ENCODE measurements at regions not wholly inside any gene's neighbourhood (a gene's known extent, or its start where the extent isn't known, plus 50 kb on each side); places are given as distances from the start of the nearest gene placed in this dataset.

- intact Hi-C loops (cut with DNase I) = no loop called here
- DNase-seq = peak in 7 of 42 donors; percentile 3 to 18 (median 8)
Observed at GRCh38 chr20:57884956-57885355, 175.1 kb upstream of the PMEPA1 start.

DNA sequence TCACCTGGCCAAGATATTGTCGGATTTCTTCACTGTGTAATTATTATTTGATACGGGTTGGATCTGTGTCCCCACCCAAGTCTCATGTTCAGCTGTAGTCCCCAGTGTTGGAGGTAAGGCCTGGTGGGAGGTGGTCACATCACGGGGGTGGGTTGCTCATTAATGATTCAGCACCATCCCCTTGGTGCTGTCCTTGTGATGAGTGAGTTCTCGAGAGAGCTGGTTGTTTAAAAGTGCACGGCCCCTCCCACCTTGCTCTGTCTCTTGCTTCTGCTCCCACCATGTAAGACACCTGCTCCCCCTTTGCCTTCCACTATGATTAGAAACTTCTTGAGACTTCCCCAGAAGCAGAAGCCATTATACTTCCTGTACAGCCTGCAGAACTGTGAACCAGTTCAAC lies 173.9 kb upstream of the PMEPA1 start:
- peak in 4 of 42 donors; percentile 2 to 15 (median 7) for DNase-seq
- intact Hi-C loops (cut with DNase I) = no loop called here

GRCh38 chr20:57883224-57883623 lies 173.4 kb upstream of the PMEPA1 start:
- intact Hi-C loops (cut with DNase I) = no loop called here
- peak in 1 of 42 donors; percentile 4 for DNase-seq

DNA sequence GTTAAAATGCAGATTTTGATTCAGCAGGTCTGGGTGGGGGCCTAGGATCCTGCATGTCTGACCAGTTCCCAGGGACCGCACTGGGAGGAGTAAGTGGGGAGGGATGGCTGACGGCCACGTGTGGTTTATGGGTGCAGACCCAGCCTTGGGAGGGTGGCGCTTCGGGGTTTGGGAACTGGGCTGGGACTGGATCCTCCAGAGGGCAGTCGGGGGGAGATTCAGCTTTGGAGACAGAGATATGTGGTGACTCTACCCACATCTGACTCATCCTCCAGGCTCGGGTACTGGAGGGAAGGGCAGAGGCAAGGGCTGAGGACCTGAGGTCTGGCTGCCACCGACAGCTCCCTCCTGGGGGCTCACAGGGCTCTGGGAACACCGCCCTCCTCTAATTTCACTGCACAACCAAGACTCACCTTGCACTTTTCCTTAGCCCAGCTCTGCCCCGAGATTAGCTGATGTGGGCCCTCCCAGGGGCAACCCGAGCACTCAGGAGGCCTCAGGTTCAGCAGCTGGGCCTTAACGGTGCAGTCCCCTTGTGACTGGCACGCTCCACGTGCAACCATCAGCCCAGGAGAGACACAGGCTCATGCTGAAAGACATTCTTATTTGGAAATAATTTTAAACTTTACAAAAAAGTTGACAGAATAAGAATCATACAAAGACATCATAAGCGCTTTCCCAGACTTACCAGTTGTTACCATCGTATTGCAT lies 172.8 kb upstream of the PMEPA1 start:
- peak in 8 of 42 donors; percentile 5 to 38 (median 12) for DNase-seq
- intact Hi-C loops (cut with DNase I) = no loop called here

DNA sequence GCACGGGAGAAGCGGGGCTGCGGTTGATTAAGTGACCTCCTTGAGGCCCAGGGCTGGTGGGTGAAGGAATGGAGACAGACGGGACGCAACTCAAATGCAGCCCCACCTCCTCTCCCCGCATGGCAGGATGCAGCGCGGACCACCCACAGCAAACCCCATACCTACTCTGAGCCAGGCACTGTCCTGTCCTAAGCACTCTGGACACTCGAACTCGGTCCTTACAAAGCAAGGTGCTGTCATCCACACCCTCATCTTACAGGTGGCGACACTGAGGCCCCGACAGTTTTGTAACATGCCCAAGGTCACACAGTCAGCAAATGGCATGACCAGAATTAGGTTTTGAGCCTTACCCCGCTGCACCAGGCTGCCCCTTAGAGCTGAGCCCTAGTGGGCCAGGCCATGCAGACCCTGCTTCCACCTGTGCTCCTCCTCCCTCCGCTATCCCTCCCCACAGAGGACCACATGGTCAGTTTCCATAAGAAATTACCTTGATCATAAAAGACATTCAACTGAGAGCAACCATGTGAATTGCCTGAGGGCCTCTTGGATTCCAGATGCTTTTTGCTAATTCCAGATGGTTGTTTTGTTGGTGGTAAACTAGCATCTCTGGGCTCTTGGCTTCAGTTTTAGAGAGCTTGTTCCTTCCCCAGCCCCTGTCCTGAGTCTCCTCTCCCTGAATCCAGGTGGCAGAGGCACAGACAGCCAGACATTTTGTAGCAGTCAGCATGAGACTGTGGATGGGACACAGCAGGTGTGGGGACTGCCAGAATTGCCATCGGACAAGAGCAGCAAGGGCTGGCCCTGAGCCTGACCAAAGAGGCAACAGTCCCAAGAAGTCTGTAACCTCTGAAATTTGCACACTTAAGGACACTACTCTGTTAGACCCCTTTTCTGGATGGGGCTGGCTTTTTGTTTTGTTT lies 171.9 kb upstream of the PMEPA1 start:
- peak in 8 of 42 donors; percentile 6 to 38 (median 14) for DNase-seq
- intact Hi-C loops (cut with DNase I) = no loop called here

GRCh38 chr20:57880571-57880892 lies 170.7 kb upstream of the PMEPA1 start:
- peak in 3 of 42 donors; percentile 2 to 35 (median 8) for DNase-seq
- intact Hi-C loops (cut with DNase I) = no loop called here

GRCh38 chr20:57879779-57880570 lies 170.2 kb upstream of the PMEPA1 start:
- intact Hi-C loops (cut with DNase I) = no loop called here
- peak in 7 of 42 donors; percentile 6 to 39 (median 15) for DNase-seq

- intact Hi-C loops (cut with DNase I) = no loop called here
- DNase-seq = peak in 5 of 42 donors; percentile 1 to 21 (median 7)
Observed at GRCh38 chr20:57879437-57879778, 169.6 kb upstream of the PMEPA1 start.

DNA sequence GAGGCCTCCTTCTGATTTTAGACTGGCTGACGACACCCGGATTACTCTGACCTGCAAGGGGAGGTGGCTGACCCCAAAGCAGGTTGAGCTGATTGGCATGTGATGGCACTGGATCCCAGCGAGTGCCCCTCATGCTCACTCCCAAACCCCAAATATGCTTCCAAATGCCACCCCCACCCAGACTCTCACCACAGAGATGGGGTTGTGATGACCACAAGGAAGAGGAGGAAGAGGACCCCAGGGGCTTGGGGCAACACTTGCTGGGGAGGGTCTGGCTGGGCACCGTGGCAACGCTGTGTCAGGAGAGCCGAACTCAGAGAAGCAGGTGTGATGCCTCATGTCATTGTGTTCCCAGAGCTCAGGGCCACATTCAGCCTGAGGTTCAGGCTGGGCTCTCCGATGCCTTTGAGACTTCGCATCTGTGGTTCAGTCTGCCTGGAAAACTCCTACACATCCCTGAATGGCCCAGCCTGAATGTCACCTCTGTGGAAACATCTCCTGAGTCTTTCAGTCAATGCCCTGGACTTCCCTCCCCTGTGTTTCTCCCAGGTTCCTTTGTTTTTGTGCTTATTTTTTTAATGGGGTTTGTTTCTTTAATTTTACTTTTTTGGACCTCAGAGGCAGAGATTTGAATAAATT lies 169.1 kb upstream of the PMEPA1 start:
- peak in 4 of 42 donors; percentile 8 to 32 (median 12) for DNase-seq
- intact Hi-C loops (cut with DNase I) = no loop called here

GRCh38 chr20:57877995-57878394 lies 168.2 kb upstream of the PMEPA1 start:
- intact Hi-C loops (cut with DNase I) = no loop called here
- DNase-seq = peak in 3 of 42 donors; percentile 8 to 34 (median 17)

DNA sequence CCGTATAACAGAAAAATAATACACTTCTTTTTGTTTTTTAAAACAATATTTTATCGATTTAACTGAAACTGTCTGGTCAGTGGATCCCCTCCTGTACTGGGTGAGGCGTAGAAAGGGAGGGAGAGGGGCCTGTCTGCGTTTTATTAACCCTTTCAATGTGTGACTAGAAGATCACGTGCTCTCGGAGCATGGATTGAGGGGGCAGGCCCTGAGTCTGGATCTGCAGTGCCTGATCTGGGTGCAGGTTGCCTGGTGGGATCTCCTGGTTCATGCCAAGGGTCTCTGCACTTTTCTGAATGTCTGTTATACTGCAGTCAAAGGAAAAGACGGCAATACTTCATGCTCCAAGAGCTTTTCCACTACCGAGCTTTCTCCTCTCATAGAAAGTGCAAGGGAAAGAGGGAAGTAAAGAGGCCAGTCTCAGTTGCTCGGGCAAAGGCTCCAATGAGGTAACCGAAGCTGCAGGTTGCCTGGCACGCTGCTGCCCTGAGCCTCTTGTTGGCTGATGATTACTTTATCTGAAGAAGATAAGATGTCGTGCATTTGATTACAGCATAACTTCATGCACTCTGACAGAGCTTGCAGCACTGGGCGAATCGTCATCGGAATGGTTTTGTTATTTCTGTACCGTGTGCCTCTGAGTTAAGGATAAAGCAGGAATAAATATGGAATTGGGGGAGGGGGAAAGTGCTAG lies 167.5 kb upstream of the PMEPA1 start:
- intact Hi-C loops (cut with DNase I) = no loop called here
- DNase-seq = peak in 3 of 42 donors; percentile 16 to 41 (median 29)

GRCh38 chr20:57876163-57876562 lies 166.3 kb upstream of the PMEPA1 start:
- DNase-seq = peak in 1 of 42 donors; percentile 40

DNA sequence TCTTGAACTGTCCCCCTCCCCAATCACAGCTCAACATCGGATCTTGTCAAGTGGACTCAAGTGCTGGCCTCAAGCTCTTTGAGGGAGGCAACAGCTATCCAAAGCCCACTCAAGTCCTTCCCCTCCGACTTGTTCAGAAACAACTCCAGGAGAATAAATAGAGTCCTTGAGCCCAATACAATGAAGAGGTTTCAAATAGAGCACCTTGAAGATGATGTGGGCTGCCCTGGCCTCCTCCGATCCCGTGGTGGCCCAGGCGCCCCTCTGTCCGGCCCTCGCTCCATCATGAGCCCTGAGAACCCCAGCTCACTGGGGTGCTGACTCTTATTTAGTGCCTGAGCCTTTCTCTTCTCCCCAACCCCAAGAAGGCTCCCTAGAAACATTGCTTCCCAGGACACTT lies 164.3 kb upstream of the PMEPA1 start:
- intact Hi-C loops (cut with DNase I) = no loop called here
- peak in 1 of 42 donors; percentile 1 for DNase-seq

More at GRCh38 chr20:57876163-57876562, 166.3 kb upstream of the PMEPA1 start:
- intact Hi-C loops (cut with DNase I) = no loop called here

DNA sequence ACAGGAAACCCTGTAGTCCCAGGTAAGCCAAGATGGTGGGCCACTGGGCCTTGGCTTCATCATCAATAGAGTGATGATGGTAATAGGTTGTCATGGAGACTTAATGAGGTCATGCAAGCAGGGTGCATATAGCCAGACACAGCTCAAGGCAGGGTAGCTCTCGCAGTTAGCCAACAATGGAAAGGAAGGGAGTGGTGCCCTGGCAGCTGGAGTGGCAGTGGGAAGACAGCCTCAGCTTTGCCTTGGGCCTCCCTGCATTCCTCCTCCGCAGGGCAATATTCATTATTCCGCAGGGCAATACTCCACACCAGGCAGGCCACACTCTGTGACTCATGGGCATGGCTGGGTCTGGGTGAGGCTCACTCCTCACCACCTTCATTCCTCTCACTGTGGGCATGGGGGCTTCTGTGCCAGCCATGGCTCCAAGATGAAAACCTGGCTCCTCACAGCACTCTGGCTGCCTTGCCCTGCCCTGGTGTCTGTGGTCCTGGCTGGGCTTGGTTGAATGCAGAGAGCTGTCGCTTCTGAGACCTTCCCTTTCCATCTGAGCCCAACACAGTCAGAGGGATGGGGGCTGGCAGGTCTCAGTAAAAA lies 163.1 kb upstream of the PMEPA1 start:
- intact Hi-C loops (cut with DNase I) = no loop called here
- peak in 1 of 42 donors; percentile 33 for DNase-seq

GRCh38 chr20:57871237-57871632 lies 161.4 kb upstream of the PMEPA1 start:
- intact Hi-C loops (cut with DNase I) = no loop called here
- peak in 1 of 42 donors; percentile 34 for DNase-seq

DNA sequence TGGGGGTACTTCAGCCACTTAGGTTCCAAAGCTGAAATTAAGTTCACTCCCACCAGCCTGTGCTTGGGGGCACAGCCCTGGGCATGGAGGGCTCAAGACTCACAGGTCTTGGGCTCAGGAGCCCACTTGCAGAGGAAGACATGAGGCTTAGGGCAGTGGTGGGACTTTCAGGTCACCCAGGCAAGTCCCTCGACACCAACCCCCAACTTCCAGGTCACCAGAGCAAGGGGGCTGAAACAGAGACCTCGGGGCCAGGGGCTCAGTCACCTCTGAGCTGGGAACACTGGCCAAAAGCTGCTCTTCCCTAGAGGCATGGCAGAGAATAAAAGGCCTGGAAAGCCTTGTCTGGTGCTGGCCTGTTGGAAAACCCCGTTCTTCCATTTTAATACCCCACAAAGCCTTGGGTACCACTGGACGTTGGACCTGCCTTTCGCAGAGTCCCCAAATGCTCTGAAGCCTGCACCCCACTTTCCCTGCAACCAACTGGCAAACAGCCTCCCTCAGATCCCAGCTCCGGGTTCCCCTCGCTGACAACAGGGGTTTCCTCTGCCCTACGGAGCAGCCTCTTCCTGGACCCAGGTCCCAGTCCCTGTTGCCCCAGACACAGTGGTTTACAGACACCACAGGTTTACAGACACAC lies 160.9 kb upstream of the PMEPA1 start:
- DNase-seq = peak in 1 of 42 donors; percentile 39
- intact Hi-C loops (cut with DNase I) = no loop called here

- no peak for DNase-seq
- intact Hi-C loops (cut with DNase I) = no loop called here
Observed at GRCh38 chr20:57869951-57870315, 160.1 kb upstream of the PMEPA1 start.

Measured in head of caudate nucleus (tissue), 42 donors.